ENCODE measurements at regions not wholly inside any gene's neighbourhood (a gene's known extent, or its start where the extent isn't known, plus 50 kb on each side); places are given as distances from the start of the nearest gene placed in this dataset.

GRCh38 chr13:77416666-77417212 is 89.8 kb upstream of the MYCBP2 start:
- no peak for DNase-seq (ENCODE audit: low spot score)
- no peaks in the 10 kb centered on the region for H4K20me1 ChIP-seq (ENCODE audit: low read depth)
- no peak overlapping the region for H3K27ac ChIP-seq
- H3K27me3 ChIP-seq: no peaks in the 10 kb centered on the region
- H3K9me3 ChIP-seq (ENCODE audit: low read depth): no peaks in the 10 kb centered on the region
- Mint-ChIP-seq H3K9me3 (no peaks in the 10 kb centered on the region), H3K4me3 (no peak overlapping the region), H3K27ac (no peak overlapping the region), H3K27me3 (ENCODE audit: insufficient read depth, low read depth) (no peaks in the 10 kb centered on the region), H3K36me3 (no peaks in the 10 kb centered on the region), H3K4me1 (no peaks in the 10 kb centered on the region)
- H3K4me2 ChIP-seq: no peak overlapping the region
- no peak overlapping the region for H3K4me3 ChIP-seq
- H3K9ac ChIP-seq: no peak overlapping the region
- no peaks in the 10 kb centered on the region for H3K79me2 ChIP-seq (ENCODE audit: low read depth)
- H2AFZ ChIP-seq (replicated peaks): no peak overlapping the region
- H3F3A ChIP-seq (ENCODE audit: low read depth): no peaks in the 10 kb centered on the region
- no peaks in the 10 kb centered on the region for H3K36me3 ChIP-seq
- no peaks in the 10 kb centered on the region for H3K4me1 ChIP-seq
- TF ChIP-seq EZH2phosphoT487 (IDR thresholded peaks at IDR 0.05) (no peak), EZH2 (IDR thresholded peaks at IDR 0.05) (no peak)
- TF ChIP-seq, protein P1, sequence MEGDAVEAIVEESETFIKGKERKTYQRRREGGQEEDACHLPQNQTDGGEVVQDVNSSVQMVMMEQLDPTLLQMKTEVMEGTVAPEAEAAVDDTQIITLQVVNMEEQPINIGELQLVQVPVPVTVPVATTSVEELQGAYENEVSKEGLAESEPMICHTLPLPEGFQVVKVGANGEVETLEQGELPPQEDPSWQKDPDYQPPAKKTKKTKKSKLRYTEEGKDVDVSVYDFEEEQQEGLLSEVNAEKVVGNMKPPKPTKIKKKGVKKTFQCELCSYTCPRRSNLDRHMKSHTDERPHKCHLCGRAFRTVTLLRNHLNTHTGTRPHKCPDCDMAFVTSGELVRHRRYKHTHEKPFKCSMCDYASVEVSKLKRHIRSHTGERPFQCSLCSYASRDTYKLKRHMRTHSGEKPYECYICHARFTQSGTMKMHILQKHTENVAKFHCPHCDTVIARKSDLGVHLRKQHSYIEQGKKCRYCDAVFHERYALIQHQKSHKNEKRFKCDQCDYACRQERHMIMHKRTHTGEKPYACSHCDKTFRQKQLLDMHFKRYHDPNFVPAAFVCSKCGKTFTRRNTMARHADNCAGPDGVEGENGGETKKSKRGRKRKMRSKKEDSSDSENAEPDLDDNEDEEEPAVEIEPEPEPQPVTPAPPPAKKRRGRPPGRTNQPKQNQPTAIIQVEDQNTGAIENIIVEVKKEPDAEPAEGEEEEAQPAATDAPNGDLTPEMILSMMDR (IDR thresholded peaks at IDR 0.05): no peak

GRCh38 chr13:77415253-77416071 is 88.6 kb upstream of the MYCBP2 start:
- H3K9ac ChIP-seq: no peak overlapping the region
- H3K4me1 ChIP-seq: no peaks in the 10 kb centered on the region
- no peaks in the 10 kb centered on the region for H4K20me1 ChIP-seq (ENCODE audit: low read depth)
- no peaks in the 10 kb centered on the region for H3K9me3 ChIP-seq (ENCODE audit: low read depth)
- no peaks in the 10 kb centered on the region for H3K27me3 ChIP-seq
- no peaks in the 10 kb centered on the region for H3K36me3 ChIP-seq
- no peaks in the 10 kb centered on the region for H3K79me2 ChIP-seq (ENCODE audit: low read depth)
- Mint-ChIP-seq H3K9me3 (no peaks in the 10 kb centered on the region), H3K4me3 (no peak overlapping the region), H3K27me3 (ENCODE audit: insufficient read depth, low read depth) (no peaks in the 10 kb centered on the region), H3K36me3 (no peaks in the 10 kb centered on the region), H3K27ac (no peak overlapping the region), H3K4me1 (no peaks in the 10 kb centered on the region)
- TF ChIP-seq, protein P1 (IDR thresholded peaks at IDR 0.05): no peak
- no peak for TF ChIP-seq EZH2phosphoT487 (IDR thresholded peaks at IDR 0.05)
- no peak for TF ChIP-seq EZH2 (IDR thresholded peaks at IDR 0.05)
- no peak for DNase-seq (ENCODE audit: low spot score)
- no peak overlapping the region for H3K4me3 ChIP-seq
- H3K27ac ChIP-seq: no peak overlapping the region
- H3F3A ChIP-seq (ENCODE audit: low read depth): no peaks in the 10 kb centered on the region
- no peak overlapping the region for H3K4me2 ChIP-seq
- H2AFZ ChIP-seq (replicated peaks): no peak overlapping the region

- H3K4me3 ChIP-seq: no peak overlapping the region
- H3K27me3 Mint-ChIP-seq (ENCODE audit: insufficient read depth, low read depth): no peaks in the 10 kb centered on the region
- no peak overlapping the region for H3K27ac ChIP-seq
- no peak overlapping the region for H3K4me2 ChIP-seq
- H4K20me1 ChIP-seq (ENCODE audit: low read depth): no peaks in the 10 kb centered on the region
- no peak overlapping the region for H3K27ac Mint-ChIP-seq
- H3K27me3 ChIP-seq: no peaks in the 10 kb centered on the region
- H3F3A ChIP-seq (ENCODE audit: low read depth): no peaks in the 10 kb centered on the region
- no peak overlapping the region for H3K9ac ChIP-seq
- TF ChIP-seq EZH2 (IDR thresholded peaks at IDR 0.05) (no peak), EZH2phosphoT487 (IDR thresholded peaks at IDR 0.05) (no peak)
- TF ChIP-seq, protein P1 (IDR thresholded peaks at IDR 0.05): no peak
- H2AFZ ChIP-seq (replicated peaks): no peak overlapping the region
- DNase-seq (ENCODE audit: low spot score): no peak
- H3K36me3 ChIP-seq: no peaks in the 10 kb centered on the region
- no peaks in the 10 kb centered on the region for H3K79me2 ChIP-seq (ENCODE audit: low read depth)
- no peak overlapping the region for H3K4me3 Mint-ChIP-seq
- H3K36me3 Mint-ChIP-seq: no peaks in the 10 kb centered on the region
- H3K9me3 ChIP-seq (ENCODE audit: low read depth): no peaks in the 10 kb centered on the region
- H3K4me1 ChIP-seq: no peaks in the 10 kb centered on the region
- no peaks in the 10 kb centered on the region for H3K9me3 Mint-ChIP-seq
- H3K4me1 Mint-ChIP-seq: no peaks in the 10 kb centered on the region
These were observed 86.0 kb upstream of the MYCBP2 start for GRCh38 chr13:77412860-77413259.
